Type B pancreatic cell (in vitro differentiated cells): ENCODE measurements at regions not wholly inside any gene's neighbourhood (a gene's known extent, or its start where the extent isn't known, plus 50 kb on each side); places are given as distances from the start of the nearest gene placed in this dataset.

ENCODE experiments used
- DNase-seq: peaks from one replicate; pipeline ENCODE4 v3.0.0; 2021; ENCODE audit warnings: mixed read lengths; ENCODE audit not compliant: unreplicated experiment; ENCODE audit errors: extremely low spot score
- H3K27ac Mint-ChIP-seq: 2 replicates; pipeline ENCODE4 v1.8.0; 2021; ENCODE audit warnings: mild to moderate bottlenecking, mixed read lengths
- H3K27me3 Mint-ChIP-seq: 2 replicates; pipeline ENCODE4 v1.8.0; 2021; ENCODE audit warnings: mixed read lengths
- H3K36me3 Mint-ChIP-seq: 2 replicates; pipeline ENCODE4 v1.8.0; 2021; ENCODE audit warnings: mixed read lengths
- H3K4me1 Mint-ChIP-seq: one replicate; pipeline ENCODE4 v1.8.0; 2021; ENCODE audit warnings: mixed read lengths; ENCODE audit not compliant: unreplicated experiment
- H3K4me3 Mint-ChIP-seq: 2 replicates; pipeline ENCODE4 v1.8.0; 2021; ENCODE audit warnings: mild to moderate bottlenecking, mixed read lengths
- H3K9me3 Mint-ChIP-seq: 2 replicates; pipeline ENCODE4 v1.8.0; 2021; ENCODE audit warnings: mixed read lengths
- TF ChIP-seq, protein P1 (sequence below): fragments of 200-600 bp; sonication (generic); conservative IDR thresholded peaks from 2 replicates; pipeline ENCODE4 v1.5.0; 2021; ENCODE audit warnings: antibody characterized with exemption, mild to moderate bottlenecking

- H3K4me3 Mint-ChIP-seq: no peak overlapping the region
Observed at GRCh38 chr9:15096972-15097371, 186.7 kb upstream of the FREM1 start.

DNA sequence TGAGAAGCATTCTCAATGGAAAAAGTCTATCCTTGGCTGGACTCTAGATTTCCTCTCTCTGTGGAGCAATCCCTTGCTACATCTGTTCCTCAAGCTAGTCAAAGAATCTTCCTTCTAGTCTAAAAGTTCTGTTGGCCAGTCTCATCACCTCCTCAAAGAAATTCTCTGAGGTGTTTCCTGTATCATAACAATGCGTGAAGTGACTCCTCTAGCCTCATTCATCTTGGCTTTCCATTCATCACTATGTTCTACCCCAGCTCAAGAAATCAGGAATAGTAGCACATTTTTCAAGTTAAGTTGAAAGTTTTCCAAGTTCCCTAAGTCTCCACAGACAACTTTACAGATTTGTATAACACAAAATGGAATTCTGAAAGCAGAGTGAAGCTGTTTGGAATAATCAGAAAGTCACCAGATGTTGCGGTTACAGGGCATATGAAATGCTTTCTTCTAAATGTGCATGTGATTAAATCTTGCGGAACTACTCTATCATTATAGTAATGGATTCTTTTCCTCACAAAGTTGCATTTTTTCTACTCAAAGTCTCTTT lies 176.6 kb upstream of the FREM1 start:
- peaks cover 7% of the 10 kb centered on the region for H3K9me3 Mint-ChIP-seq
- TF ChIP-seq, protein P1, sequence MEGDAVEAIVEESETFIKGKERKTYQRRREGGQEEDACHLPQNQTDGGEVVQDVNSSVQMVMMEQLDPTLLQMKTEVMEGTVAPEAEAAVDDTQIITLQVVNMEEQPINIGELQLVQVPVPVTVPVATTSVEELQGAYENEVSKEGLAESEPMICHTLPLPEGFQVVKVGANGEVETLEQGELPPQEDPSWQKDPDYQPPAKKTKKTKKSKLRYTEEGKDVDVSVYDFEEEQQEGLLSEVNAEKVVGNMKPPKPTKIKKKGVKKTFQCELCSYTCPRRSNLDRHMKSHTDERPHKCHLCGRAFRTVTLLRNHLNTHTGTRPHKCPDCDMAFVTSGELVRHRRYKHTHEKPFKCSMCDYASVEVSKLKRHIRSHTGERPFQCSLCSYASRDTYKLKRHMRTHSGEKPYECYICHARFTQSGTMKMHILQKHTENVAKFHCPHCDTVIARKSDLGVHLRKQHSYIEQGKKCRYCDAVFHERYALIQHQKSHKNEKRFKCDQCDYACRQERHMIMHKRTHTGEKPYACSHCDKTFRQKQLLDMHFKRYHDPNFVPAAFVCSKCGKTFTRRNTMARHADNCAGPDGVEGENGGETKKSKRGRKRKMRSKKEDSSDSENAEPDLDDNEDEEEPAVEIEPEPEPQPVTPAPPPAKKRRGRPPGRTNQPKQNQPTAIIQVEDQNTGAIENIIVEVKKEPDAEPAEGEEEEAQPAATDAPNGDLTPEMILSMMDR: no peak
- no peaks in the 10 kb centered on the region for H3K36me3 Mint-ChIP-seq
- peak overlapping the region; percentile 1 for H3K4me3 Mint-ChIP-seq
- H3K27me3 Mint-ChIP-seq: no peaks in the 10 kb centered on the region
- peaks cover 18% of the 10 kb centered on the region for H3K4me1 Mint-ChIP-seq
- H3K27ac Mint-ChIP-seq: no peak overlapping the region
- no peak for DNase-seq

More at GRCh38 chr9:15096972-15097371, 186.7 kb upstream of the FREM1 start:
- H3K4me1 Mint-ChIP-seq: peaks cover 14% of the 10 kb centered on the region
- no peaks in the 10 kb centered on the region for H3K27me3 Mint-ChIP-seq
- DNase-seq: no peak
- H3K36me3 Mint-ChIP-seq: no peaks in the 10 kb centered on the region
- TF ChIP-seq, protein P1: peak; percentile 57
- H3K9me3 Mint-ChIP-seq: peaks cover 11% of the 10 kb centered on the region
- H3K27ac Mint-ChIP-seq: no peak overlapping the region

DNA sequence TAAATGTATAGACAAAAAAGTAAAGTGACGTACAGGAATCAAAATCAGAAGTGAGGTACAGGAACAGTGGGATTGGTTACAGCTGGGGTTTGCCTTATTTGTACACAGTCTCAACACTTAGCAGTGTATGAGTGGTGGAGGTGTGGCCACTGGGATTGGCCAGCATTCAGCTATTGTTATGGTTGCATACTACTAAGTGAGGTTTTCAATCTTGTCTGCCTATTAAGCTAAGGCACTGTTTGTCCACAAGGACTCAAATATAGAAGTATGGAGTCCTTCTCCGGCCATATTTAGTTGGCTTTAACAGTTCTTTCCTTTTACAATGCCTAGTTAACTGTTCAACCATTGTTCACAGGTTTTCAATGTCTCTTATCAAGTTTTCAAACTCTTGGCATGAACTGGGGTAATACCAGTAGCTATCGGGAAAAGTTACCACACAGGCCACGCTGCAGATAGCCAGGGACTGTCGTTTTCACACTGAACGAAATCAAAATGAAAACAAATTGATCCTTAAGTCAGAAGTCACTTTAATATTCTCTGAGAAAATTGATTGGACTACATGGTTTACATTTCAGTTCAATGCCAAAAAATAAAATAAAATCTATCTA lies 176.0 kb upstream of the FREM1 start:
- peaks cover 7% of the 10 kb centered on the region for H3K9me3 Mint-ChIP-seq
- H3K27ac Mint-ChIP-seq: peak overlapping the region; percentile 69
- no peaks in the 10 kb centered on the region for H3K27me3 Mint-ChIP-seq
- DNase-seq: no peak
- TF ChIP-seq, protein P1: no peak
- H3K4me1 Mint-ChIP-seq: peaks cover 18% of the 10 kb centered on the region
- no peak overlapping the region for H3K4me3 Mint-ChIP-seq
- no peaks in the 10 kb centered on the region for H3K36me3 Mint-ChIP-seq

DNA sequence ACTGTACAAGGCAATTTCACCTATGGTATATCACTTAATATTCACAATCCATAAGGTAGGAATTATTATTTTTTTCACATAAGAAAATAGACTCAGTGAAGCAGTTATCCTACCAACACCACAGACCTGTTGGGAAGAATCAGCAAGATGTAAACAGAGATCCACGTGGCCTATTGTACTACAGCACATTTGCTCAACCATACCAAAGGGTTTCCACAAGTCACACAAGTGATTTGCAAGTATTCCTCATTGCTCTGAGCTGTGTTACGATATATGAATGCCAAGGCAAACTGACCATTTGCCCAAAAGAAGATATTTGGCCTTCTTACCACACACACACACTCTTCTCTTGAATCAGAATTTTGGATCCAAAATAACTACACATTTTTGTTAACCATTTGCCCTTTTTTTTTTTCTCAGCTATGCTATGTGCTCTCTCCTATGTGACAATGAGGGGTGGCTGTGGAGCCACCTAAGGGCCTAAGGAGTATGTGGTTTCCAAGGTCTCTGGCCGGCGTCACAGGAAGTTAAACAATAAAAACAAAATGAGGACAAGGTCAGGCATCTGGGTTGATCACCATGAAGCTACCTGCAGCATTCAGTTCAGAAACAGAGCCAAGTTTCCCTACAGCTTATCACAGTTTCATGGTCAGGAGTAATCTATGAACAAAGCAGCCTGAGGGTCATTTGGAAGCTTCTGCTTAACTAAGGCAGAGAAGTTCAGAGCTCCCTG lies 171.0 kb upstream of the FREM1 start:
- no peak overlapping the region for H3K4me3 Mint-ChIP-seq
- peaks cover 11% of the 10 kb centered on the region for H3K9me3 Mint-ChIP-seq
- peaks cover 10% of the 10 kb centered on the region for H3K4me1 Mint-ChIP-seq
- no peaks in the 10 kb centered on the region for H3K36me3 Mint-ChIP-seq
- no peak for DNase-seq
- H3K27me3 Mint-ChIP-seq: no peaks in the 10 kb centered on the region
- H3K27ac Mint-ChIP-seq: no peak overlapping the region
- TF ChIP-seq, protein P1: no peak

GRCh38 chr9:15080401-15080800 lies 170.2 kb upstream of the FREM1 start:
- TF ChIP-seq, protein P1: no peak

More at GRCh38 chr9:15080401-15080800, 170.2 kb upstream of the FREM1 start:
- no peaks in the 10 kb centered on the region for H3K36me3 Mint-ChIP-seq
- peaks cover 18% of the 10 kb centered on the region for H3K9me3 Mint-ChIP-seq
- H3K4me3 Mint-ChIP-seq: no peak overlapping the region
- no peaks in the 10 kb centered on the region for H3K27me3 Mint-ChIP-seq
- no peak for DNase-seq
- peaks cover 2% of the 10 kb centered on the region for H3K4me1 Mint-ChIP-seq
- no peak overlapping the region for H3K27ac Mint-ChIP-seq
